CD8-positive, alpha-beta memory T cell (primary cell): ENCODE measurements at regions not wholly inside any gene's neighbourhood (a gene's known extent, or its start where the extent isn't known, plus 50 kb on each side); places are given as distances from the start of the nearest gene placed in this dataset.
"Not testable (repeated sequence)": the region's sequence is repeated elsewhere in the genome, so short reads cannot be mapped to it uniquely, and the experiment has no call there.

Source experiments
- CTCF ChIA-PET: fragments of 350-600 bp; sonication (Branson Sonifier 250); formaldehyde crosslinking; loops from one replicate; lab custom pipeline; 2021; ENCODE audit warnings: antibody characterized with exemption; lab: Charles Lee
- POLR2A ChIA-PET: fragments of 350-600 bp; sonication (Branson Sonifier 250); formaldehyde crosslinking; loops from one replicate; lab custom pipeline; 2021; ENCODE audit warnings: antibody characterized with exemption; lab: Charles Lee
- DNase-seq, 5 donors: peaks; one replicate each; pipeline versions ENCODE4 v3.0.0 to v3.0.0-alpha.2; 2020 to 2022; ENCODE audit warnings: mixed read lengths in 1 of 5
- H3K27ac ChIP-seq: one replicate; pipeline ENCODE4 v1.7.0; 2013; ENCODE audit warnings: low read depth, mild to moderate bottlenecking, low read length, moderate library complexity
- H3K27me3 ChIP-seq: 2 replicates; pipeline ENCODE4 v1.7.0; 2013; ENCODE audit warnings: low read length, mild to moderate bottlenecking; ENCODE audit not compliant: insufficient read depth, poor library complexity, severe bottlenecking
- H3K36me3 ChIP-seq: 2 replicates; pipeline ENCODE4 v1.7.0; 2013; ENCODE audit warnings: mild to moderate bottlenecking, low read length, moderate library complexity; ENCODE audit not compliant: insufficient read depth
- H3K4me1 ChIP-seq: 2 replicates; pipeline ENCODE4 v1.7.0; 2013; ENCODE audit warnings: mild to moderate bottlenecking, low read length, moderate library complexity; ENCODE audit not compliant: insufficient read depth
- H3K4me3 ChIP-seq: 2 replicates; pipeline ENCODE4 v1.7.0; 2013; ENCODE audit warnings: mild to moderate bottlenecking, low read length
- H3K9me3 ChIP-seq: 2 replicates; pipeline ENCODE4 v1.7.0; 2013; ENCODE audit warnings: mild to moderate bottlenecking, low read length
- H3K27ac Mint-ChIP-seq, 8 donors: one replicate each; pipeline ENCODE4 v1.8.0; 2020 to 2021; ENCODE audit warnings: mixed read lengths in 8 of 8, mild to moderate bottlenecking in 6 of 8, inconsistent platforms in 3 of 8, moderate library complexity in 3 of 8
- H3K27me3 Mint-ChIP-seq, 2 donors: one replicate each; pipeline ENCODE4 v1.8.0; 2020 to 2021; ENCODE audit warnings: mixed read lengths in 2 of 2, mild to moderate bottlenecking in 1 of 2, moderate library complexity in 1 of 2
- H3K36me3 Mint-ChIP-seq, 3 donors: one replicate each; pipeline ENCODE4 v1.8.0; 2020 to 2021; ENCODE audit warnings: mixed read lengths in 3 of 3, inconsistent platforms in 1 of 3, mild to moderate bottlenecking in 1 of 3
- H3K4me1 Mint-ChIP-seq, 3 donors: one replicate each; pipeline ENCODE4 v1.8.0; 2020 to 2021; ENCODE audit warnings: mixed read lengths in 3 of 3, inconsistent platforms in 1 of 3, mild to moderate bottlenecking in 1 of 3
- H3K4me3 Mint-ChIP-seq, 7 donors: one replicate each; pipeline ENCODE4 v1.8.0; 2020 to 2021; ENCODE audit warnings: mixed read lengths in 7 of 7, mild to moderate bottlenecking in 6 of 7, moderate library complexity in 4 of 7, inconsistent platforms in 2 of 7
- H3K9me3 Mint-ChIP-seq, 5 donors: one replicate each; pipeline ENCODE4 v1.8.0; 2020 to 2022; ENCODE audit warnings: mixed read lengths in 5 of 5, mild to moderate bottlenecking in 3 of 5, moderate library complexity in 2 of 5, inconsistent platforms in 1 of 5

DNA sequence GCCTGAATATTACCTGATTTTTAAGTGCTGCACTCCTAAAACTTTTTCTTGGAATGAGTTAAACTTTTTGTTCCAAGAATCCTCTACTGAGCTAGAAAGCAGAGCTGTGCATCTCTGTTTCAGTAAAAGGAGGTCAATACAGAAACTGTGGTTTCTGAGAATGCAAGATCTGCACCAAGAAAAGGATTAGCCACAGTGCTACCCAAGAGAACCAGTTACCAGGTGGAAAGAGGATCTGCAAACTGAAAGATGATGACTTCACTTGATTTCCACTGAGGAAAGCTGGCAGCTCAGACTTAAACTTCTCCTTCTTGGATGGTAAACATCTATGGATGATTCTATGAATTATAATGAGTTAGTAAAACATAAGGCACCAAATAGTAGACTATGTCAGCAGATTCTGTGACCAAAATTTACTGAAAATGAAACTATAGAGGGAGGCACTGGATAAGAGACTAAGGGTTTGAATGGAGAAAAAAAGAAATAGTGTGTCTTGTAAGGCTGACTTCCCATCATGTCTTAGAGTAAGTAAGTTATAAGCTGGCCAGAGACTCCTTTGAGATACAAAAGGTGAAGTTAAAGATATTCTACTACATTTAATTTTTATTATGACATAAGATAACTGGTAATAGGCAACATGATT, 127.7 kb upstream of the CTSV start:
- H3K27ac ChIP-seq, H3K4me3 ChIP-seq, H3K27ac Mint-ChIP-seq, H3K4me3 Mint-ChIP-seq, H3K9me3 ChIP-seq, H3K27me3 ChIP-seq, H3K9me3 Mint-ChIP-seq, POLR2A ChIA-PET, H3K4me1 Mint-ChIP-seq, DNase-seq, H3K4me1 ChIP-seq, CTCF ChIA-PET, H3K36me3 ChIP-seq, H3K27me3 Mint-ChIP-seq, H3K36me3 Mint-ChIP-seq: not testable (repeated sequence)

DNA sequence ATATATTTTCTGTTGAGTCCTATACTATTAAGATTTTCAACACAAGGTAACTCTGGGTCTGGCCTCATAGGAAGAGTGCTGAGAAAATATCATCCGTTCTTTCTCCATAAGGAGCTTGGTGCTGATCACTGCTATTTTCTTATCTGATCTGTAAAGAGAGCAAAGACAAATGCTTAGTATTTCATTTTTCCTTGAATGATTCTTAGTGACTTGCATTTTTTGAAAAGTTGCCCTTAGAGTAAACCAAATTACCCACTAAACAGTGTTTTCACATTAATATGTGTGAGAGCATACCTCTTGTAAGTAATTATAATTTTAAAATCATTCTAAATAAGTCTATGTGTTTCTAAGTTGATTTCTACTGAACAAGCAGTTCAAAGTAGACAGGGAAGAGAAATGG, 121.3 kb upstream of the CTSV start:
- H3K4me3 Mint-ChIP-seq, result no peak overlapping the region
- H3K36me3 Mint-ChIP-seq, result peaks cover 2 to 4% (median 2%) of the 10 kb centered on the region in 3 donors

DNA sequence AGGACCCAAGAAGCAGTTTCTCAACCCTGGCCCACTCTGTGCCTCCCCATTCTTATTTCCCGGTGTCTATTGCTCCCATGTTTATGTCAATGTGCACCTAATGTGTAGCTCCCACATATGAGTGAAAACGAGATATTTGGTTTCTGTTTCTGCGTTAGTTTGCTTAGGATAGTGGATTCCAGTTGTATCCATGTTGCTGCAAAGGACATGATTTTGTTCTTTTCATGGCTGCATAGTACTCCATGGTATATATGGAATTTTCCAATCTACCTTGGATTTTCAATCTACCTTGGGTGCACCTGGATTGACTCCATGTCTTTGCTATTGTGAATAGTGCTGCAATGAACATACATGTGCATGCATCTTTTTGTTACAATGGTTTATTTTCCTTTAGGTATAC, 119.8 kb upstream of the CTSV start:
- H3K4me3 Mint-ChIP-seq, H3K4me3 ChIP-seq, H3K4me1 Mint-ChIP-seq, H3K27ac ChIP-seq, POLR2A ChIA-PET, H3K4me1 ChIP-seq, H3K36me3 ChIP-seq, H3K27me3 Mint-ChIP-seq, H3K9me3 ChIP-seq, H3K36me3 Mint-ChIP-seq, DNase-seq, H3K27ac Mint-ChIP-seq, H3K27me3 ChIP-seq, CTCF ChIA-PET, H3K9me3 Mint-ChIP-seq: not testable (repeated sequence)

More for the DNA sequence above, 121.3 kb upstream of the CTSV start:
- CTCF ChIA-PET, result no interaction called here
- Histone ChIP-seq H3K4me3 (no peak overlapping the region), H3K27me3 (no peaks in the 10 kb centered on the region), H3K4me1 (no peaks in the 10 kb centered on the region), H3K9me3 (no peaks in the 10 kb centered on the region), H3K36me3 (no peaks in the 10 kb centered on the region), H3K27ac (no peak overlapping the region)
- POLR2A ChIA-PET, result no interaction called here
- H3K27ac Mint-ChIP-seq, result no peak overlapping the region
- no peak for DNase-seq
- no peaks in the 10 kb centered on the region for H3K27me3 Mint-ChIP-seq
- no peaks in the 10 kb centered on the region for H3K9me3 Mint-ChIP-seq
- H3K4me1 Mint-ChIP-seq, result no peaks in the 10 kb centered on the region

DNA sequence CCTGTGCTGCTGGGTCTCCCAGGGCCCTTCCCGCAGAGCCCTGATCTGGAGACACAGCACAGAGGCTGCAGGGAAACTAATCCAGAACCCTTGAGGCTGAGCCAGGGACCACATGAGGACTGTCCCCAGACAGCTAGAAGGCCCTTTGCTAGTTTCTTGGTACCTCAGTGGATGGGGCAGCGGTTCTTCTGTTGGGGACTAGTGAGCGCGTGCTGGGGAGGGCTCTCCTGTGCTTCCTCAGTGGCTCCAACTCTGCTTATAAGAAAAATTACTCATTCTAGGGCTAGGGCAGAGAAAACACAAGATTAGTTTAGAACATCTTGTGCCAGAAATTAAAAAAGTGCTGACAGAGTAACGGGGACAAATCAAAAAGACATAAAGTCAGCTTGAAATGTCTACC, 116.5 kb upstream of the CTSV start:
- H3K4me3 Mint-ChIP-seq, H3K27ac Mint-ChIP-seq, H3K27me3 Mint-ChIP-seq, H3K4me1 ChIP-seq, DNase-seq, H3K4me1 Mint-ChIP-seq, CTCF ChIA-PET, H3K27ac ChIP-seq, H3K36me3 ChIP-seq, H3K9me3 ChIP-seq, POLR2A ChIA-PET, H3K27me3 ChIP-seq, H3K4me3 ChIP-seq, H3K9me3 Mint-ChIP-seq: not testable (repeated sequence)
- H3K36me3 Mint-ChIP-seq, result peaks cover 2 to 18% (median 9%) of the 10 kb centered on the region in 3 donors

DNA sequence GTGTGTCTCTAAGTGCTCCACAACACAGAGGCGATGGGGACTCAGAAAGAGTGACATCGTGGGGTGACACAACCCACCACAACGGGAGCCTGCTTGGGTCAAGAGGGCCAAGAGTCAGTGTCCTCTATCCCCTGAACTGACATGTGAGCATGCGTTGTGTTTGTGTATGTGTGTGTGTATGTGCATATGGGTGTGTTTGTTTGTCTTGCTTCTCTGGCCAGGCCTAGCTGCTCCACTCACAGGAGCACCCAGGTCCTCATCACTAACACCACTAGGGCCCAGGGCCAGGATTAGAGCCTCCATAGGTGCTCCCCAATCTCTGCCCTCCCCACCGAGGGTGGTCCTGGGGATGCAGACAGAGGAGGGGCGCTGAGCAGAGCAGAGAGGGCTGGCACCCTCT, 115.0 kb upstream of the CTSV start:
- Mint-ChIP-seq H3K27ac (no peak overlapping the region), H3K4me1 (no peaks in the 10 kb centered on the region), H3K9me3 (no peaks in the 10 kb centered on the region), H3K27me3 (no peaks in the 10 kb centered on the region), H3K4me3 (no peak overlapping the region), H3K36me3 (peaks cover 2 to 18% (median 9%) of the 10 kb centered on the region in 3 donors)
- Histone ChIP-seq H3K9me3 (no peaks in the 10 kb centered on the region), H3K4me3 (no peak overlapping the region), H3K36me3 (no peaks in the 10 kb centered on the region), H3K4me1 (no peaks in the 10 kb centered on the region), H3K27me3 (no peaks in the 10 kb centered on the region), H3K27ac (no peak overlapping the region)
- DNase-seq, result no peak
- CTCF ChIA-PET, result no interaction called here
- POLR2A ChIA-PET, result no interaction called here

DNA sequence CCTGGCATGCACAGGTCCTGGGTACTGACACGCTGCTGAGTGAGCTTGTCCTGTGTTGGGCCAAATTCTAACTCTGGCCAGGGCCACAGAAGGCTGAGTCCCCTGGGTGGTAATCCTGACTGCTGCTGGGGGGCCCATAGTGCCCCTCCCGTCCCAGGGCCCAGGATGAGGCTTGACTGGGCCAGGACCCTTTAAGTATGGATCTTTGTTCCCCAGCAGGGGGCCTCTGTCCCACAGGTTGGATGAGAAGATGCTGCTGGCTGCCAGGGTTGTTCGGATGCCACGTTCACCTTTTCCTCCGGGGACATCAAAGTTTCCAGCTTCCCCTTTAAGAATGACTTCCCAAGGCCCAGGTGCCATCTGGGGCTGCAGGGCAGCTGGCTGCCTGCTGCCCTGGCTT, 114.2 kb upstream of the CTSV start:
- H3K4me1 Mint-ChIP-seq, H3K27ac Mint-ChIP-seq, H3K27me3 Mint-ChIP-seq, H3K4me3 Mint-ChIP-seq, DNase-seq, H3K9me3 ChIP-seq, POLR2A ChIA-PET, H3K27ac ChIP-seq, H3K4me1 ChIP-seq, H3K4me3 ChIP-seq, H3K36me3 ChIP-seq, CTCF ChIA-PET, H3K27me3 ChIP-seq, H3K9me3 Mint-ChIP-seq: not testable (repeated sequence)
- peaks cover 2 to 14% (median 7%) of the 10 kb centered on the region in 3 donors for H3K36me3 Mint-ChIP-seq

DNA sequence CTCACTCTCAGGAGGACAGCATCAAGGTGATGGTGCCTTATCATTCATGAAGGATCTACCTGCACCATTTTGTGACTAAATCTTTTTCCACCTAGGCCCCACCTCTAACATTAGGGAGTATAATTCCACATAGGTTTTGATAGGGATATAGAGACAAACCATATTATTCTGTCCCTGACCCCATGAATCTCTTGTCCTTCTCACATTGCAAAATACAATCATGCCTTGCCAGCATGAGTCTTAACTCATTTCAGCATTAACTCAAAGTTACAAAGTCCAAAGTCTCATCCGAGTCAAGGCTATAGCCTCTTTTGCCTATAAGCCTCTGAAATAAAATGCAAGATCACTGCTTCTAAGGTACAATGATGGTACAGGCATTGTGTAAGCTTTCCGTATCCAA, 111.5 kb upstream of the CTSV start:
- H3K9me3 ChIP-seq, H3K4me3 Mint-ChIP-seq, H3K4me3 ChIP-seq, H3K4me1 Mint-ChIP-seq, H3K36me3 ChIP-seq, H3K9me3 Mint-ChIP-seq, POLR2A ChIA-PET, H3K27me3 ChIP-seq, H3K27ac ChIP-seq, DNase-seq, CTCF ChIA-PET, H3K4me1 ChIP-seq, H3K27me3 Mint-ChIP-seq: not testable (repeated sequence)
- peak overlapping the region in 2 of 8 donors; percentile 7 to 34 for H3K27ac Mint-ChIP-seq
- peaks cover 0 to 14% (median 7%) of the 10 kb centered on the region in 3 donors for H3K36me3 Mint-ChIP-seq

DNA sequence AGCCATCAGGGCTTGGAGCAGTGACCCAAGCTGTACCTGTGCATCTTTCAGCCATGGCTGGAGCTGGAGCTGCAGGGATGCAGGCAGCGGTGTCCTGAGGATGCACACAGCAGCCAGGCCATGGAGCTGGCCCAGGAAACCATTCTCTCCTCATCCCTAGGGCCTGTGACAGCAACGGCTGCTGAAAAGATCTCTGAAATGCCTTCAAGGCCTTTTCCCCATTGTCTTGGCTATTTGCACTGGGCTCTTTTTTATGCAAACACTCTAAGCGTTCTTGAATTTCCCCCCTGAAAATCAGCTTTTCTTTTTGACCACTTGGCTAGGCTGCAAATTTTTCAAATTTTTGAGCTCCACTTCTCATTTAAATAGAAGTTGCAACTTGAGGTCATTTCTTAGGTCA, 109.5 kb upstream of the CTSV start:
- H3K27me3 Mint-ChIP-seq, H3K4me3 Mint-ChIP-seq, H3K27ac ChIP-seq, H3K27me3 ChIP-seq, POLR2A ChIA-PET, H3K36me3 ChIP-seq, DNase-seq, CTCF ChIA-PET, H3K9me3 Mint-ChIP-seq, H3K4me3 ChIP-seq, H3K4me1 ChIP-seq, H3K9me3 ChIP-seq, H3K36me3 Mint-ChIP-seq, H3K27ac Mint-ChIP-seq, H3K4me1 Mint-ChIP-seq: not testable (repeated sequence)

DNA sequence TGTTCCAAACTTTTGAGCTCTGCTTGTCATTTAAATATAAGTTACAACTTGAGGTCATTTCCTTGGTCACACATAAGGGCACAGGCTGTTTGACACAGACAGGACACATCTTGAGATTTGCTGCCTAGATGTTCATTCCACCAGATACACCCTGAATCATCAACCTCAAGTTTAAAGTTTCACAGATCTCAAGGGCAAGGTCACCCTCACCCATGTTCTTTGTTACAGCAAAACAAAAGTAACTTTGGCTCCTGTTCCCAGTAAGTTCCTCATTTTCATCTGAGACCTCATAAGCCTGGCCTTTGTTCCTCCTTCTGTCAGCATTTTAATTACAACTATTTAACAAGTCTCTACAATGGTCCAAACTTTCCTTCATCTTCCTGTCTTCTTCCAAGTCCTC, 106.7 kb upstream of the CTSV start:
- not testable (repeated sequence) for H3K4me1 Mint-ChIP-seq, H3K9me3 Mint-ChIP-seq, H3K27ac ChIP-seq

More for the DNA sequence above, 106.7 kb upstream of the CTSV start:
- H3K4me3 ChIP-seq, H3K36me3 Mint-ChIP-seq, H3K4me1 ChIP-seq, H3K27me3 Mint-ChIP-seq, H3K9me3 ChIP-seq, CTCF ChIA-PET, POLR2A ChIA-PET, H3K27ac Mint-ChIP-seq, H3K27me3 ChIP-seq, H3K4me3 Mint-ChIP-seq, H3K36me3 ChIP-seq, DNase-seq: not testable (repeated sequence)
